WTC11 (cell line): ENCODE measurements at regions not wholly inside any gene's neighbourhood (a gene's known extent, or its start where the extent isn't known, plus 50 kb on each side); places are given as distances from the start of the nearest gene placed in this dataset.

Experiments
- ATAC-seq: fragments of 200-7000 bp; cut with Tn5 transposase; 2 replicates; pipeline ENCODE4 v1.10.0; 2021; ENCODE audit warnings: mild to moderate bottlenecking, moderate library complexity
- CTCF ChIA-PET: fragments of 300-600 bp; sonication (Branson Sonifier 250); formaldehyde crosslinking; loops from one replicate; lab custom pipeline; 2021; ENCODE audit warnings: antibody characterized with exemption; lab: Charles Lee
- POLR2A ChIA-PET: fragments of 350-600 bp; sonication (Branson Sonifier 250); formaldehyde crosslinking; loops from one replicate; lab custom pipeline; 2021; ENCODE audit warnings: antibody characterized with exemption; lab: Charles Lee
- DNase-seq: peaks from one replicate; pipeline ENCODE4 v3.0.0; 2021; ENCODE audit warnings: low spot score
- H3K27ac Mint-ChIP-seq: 2 replicates; pipeline ENCODE4 v1.8.0; 2021; ENCODE audit warnings: mixed read lengths
- H3K27me3 Mint-ChIP-seq: 2 replicates; pipeline ENCODE4 v1.8.0; 2021; ENCODE audit warnings: low read depth, mild to moderate bottlenecking, moderate library complexity, mixed read lengths
- H3K36me3 Mint-ChIP-seq: 2 replicates; pipeline ENCODE4 v1.8.0; 2021; ENCODE audit warnings: mixed read lengths
- H3K4me1 Mint-ChIP-seq: 2 replicates; pipeline ENCODE4 v1.8.0; 2022; ENCODE audit warnings: mixed read lengths
- H3K4me3 Mint-ChIP-seq: 2 replicates; pipeline ENCODE4 v1.8.0; 2021; ENCODE audit warnings: mild to moderate bottlenecking, moderate library complexity, mixed read lengths
- H3K9me3 Mint-ChIP-seq: 2 replicates; pipeline ENCODE4 v1.8.0; 2021; ENCODE audit warnings: mixed read lengths
- AR ChIP-seq: fragments of 250-450 bp; sonication (Bioruptor Pico); IDR thresholded peaks from 2 replicates; pipeline ENCODE4 v1.9.0; 2021; ENCODE audit warnings: mild to moderate bottlenecking
- ATF2 ChIP-seq: sonication (generic); formaldehyde crosslinking; IDR thresholded peaks from 2 replicates; pipeline ENCODE4 v1.8.1; 2022; ENCODE audit warnings: low read depth, missing genetic modification reagents, borderline replicate concordance
- CBFB ChIP-seq: sonication (generic); formaldehyde crosslinking; IDR thresholded peaks from 2 replicates; pipeline ENCODE4 v1.8.1; 2022; ENCODE audit warnings: mild to moderate bottlenecking, low read depth, missing genetic modification reagents
- GABPB1 ChIP-seq: sonication (generic); formaldehyde crosslinking; IDR thresholded peaks from 2 replicates; pipeline ENCODE4 v1.8.1; 2023; ENCODE audit warnings: mild to moderate bottlenecking, missing genetic modification reagents
- GRHL2 ChIP-seq: fragments of 250-450 bp; sonication (Bioruptor Pico); IDR thresholded peaks from 2 replicates; pipeline ENCODE4 v1.8.0; 2022; ENCODE audit warnings: mild to moderate bottlenecking, moderate library complexity; ENCODE audit not compliant: insufficient replicate concordance, severe bottlenecking
- HMGA2 ChIP-seq: fragments of 250-450 bp; sonication (Bioruptor Pico); IDR thresholded peaks from 2 replicates; pipeline ENCODE4 v1.4.0; 2021; ENCODE audit warnings: mild to moderate bottlenecking, moderate library complexity
- JAZF1 ChIP-seq: fragments of 250-450 bp; sonication (Bioruptor Pico); IDR thresholded peaks from 2 replicates; pipeline ENCODE4 v1.9.0; 2021; ENCODE audit warnings: moderate library complexity, mild to moderate bottlenecking, inconsistent platforms
- MLX ChIP-seq: sonication (generic); formaldehyde crosslinking; IDR thresholded peaks from 2 replicates; pipeline ENCODE4 v1.8.1; 2023; ENCODE audit warnings: mild to moderate bottlenecking, missing genetic modification reagents, moderate library complexity
- OVOL2 ChIP-seq: fragments of 250-450 bp; sonication (Bioruptor Pico); IDR thresholded peaks from 2 replicates; pipeline ENCODE4 v1.9.0; 2021; ENCODE audit warnings: mild to moderate bottlenecking, borderline replicate concordance
- RORB ChIP-seq: fragments of 250-450 bp; sonication (Bioruptor Pico); IDR thresholded peaks from 2 replicates; pipeline ENCODE4 v1.9.0; 2021; ENCODE audit warnings: mild to moderate bottlenecking
- SMAD3 ChIP-seq: sonication (generic); formaldehyde crosslinking; IDR thresholded peaks from 2 replicates; pipeline ENCODE4 v1.8.0; 2022; ENCODE audit warnings: missing genetic modification reagents, mild to moderate bottlenecking, borderline replicate concordance
- SMAD4 ChIP-seq: sonication (generic); formaldehyde crosslinking; IDR thresholded peaks from 2 replicates; pipeline ENCODE4 v1.8.0; 2022; ENCODE audit warnings: mild to moderate bottlenecking, missing genetic modification reagents
- STAT6 ChIP-seq: sonication (generic); formaldehyde crosslinking; conservative IDR thresholded peaks from 2 replicates; pipeline ENCODE4 v1.8.1; 2023; ENCODE audit warnings: mild to moderate bottlenecking, low read depth, missing genetic modification reagents, moderate library complexity
- TCF7 ChIP-seq: sonication (generic); formaldehyde crosslinking; IDR thresholded peaks from 2 replicates; pipeline ENCODE4 v1.8.0; 2022; ENCODE audit warnings: mild to moderate bottlenecking, low read depth, missing genetic modification reagents, moderate library complexity
- TP53 ChIP-seq: sonication (generic); formaldehyde crosslinking; IDR thresholded peaks from 2 replicates; pipeline ENCODE4 v1.8.1; 2023; ENCODE audit warnings: mild to moderate bottlenecking, missing genetic modification reagents
- ZBTB21 ChIP-seq: sonication (generic); formaldehyde crosslinking; IDR thresholded peaks from 2 replicates; pipeline ENCODE4 v1.8.1; 2023; ENCODE audit warnings: mild to moderate bottlenecking, missing genetic modification reagents, borderline replicate concordance
- ZMAT4 ChIP-seq: fragments of 250-450 bp; sonication (Bioruptor Pico); IDR thresholded peaks from 2 replicates; pipeline ENCODE4 v1.9.0; 2021; ENCODE audit warnings: mild to moderate bottlenecking
- ZNF232 ChIP-seq: sonication (generic); formaldehyde crosslinking; IDR thresholded peaks from 2 replicates; pipeline ENCODE4 v1.8.0; 2022; ENCODE audit warnings: mild to moderate bottlenecking, missing genetic modification reagents
- ZNF281 ChIP-seq: sonication (generic); formaldehyde crosslinking; IDR thresholded peaks from 2 replicates; pipeline ENCODE4 v1.8.0; 2023; ENCODE audit warnings: mild to moderate bottlenecking, missing genetic modification reagents
- ZNF317 ChIP-seq: sonication (generic); formaldehyde crosslinking; IDR thresholded peaks from 2 replicates; pipeline ENCODE4 v1.8.1; 2023; ENCODE audit warnings: low read depth, mild to moderate bottlenecking, moderate library complexity, missing genetic modification reagents, borderline replicate concordance
- ZNF396 ChIP-seq: fragments of 250-450 bp; sonication (Bioruptor Pico); IDR thresholded peaks from 2 replicates; pipeline ENCODE4 v1.8.0; 2021; ENCODE audit warnings: mild to moderate bottlenecking, moderate library complexity, borderline replicate concordance

GRCh38 chr6:77036400-77036799 lies 426.9 kb downstream of the HTR1B start:
- Mint-ChIP-seq H3K36me3 (peaks cover 14% of the 10 kb centered on the region), H3K9me3 (peaks cover 30% of the 10 kb centered on the region), H3K27ac (no peak overlapping the region), H3K27me3 (peaks cover 4% of the 10 kb centered on the region)
- ChIA-PET POLR2A (no interaction called here), CTCF (no interaction called here)
- no peak for DNase-seq
- TF ChIP-seq MLX (no peak), ZMAT4 (CRISPR knock-in tag) (no peak), ZNF232 (no peak), RORB (CRISPR knock-in tag) (no peak), ATF2 (CRISPR knock-in tag) (no peak), ZNF281 (no peak), ZNF317 (CRISPR knock-in tag) (no peak), SMAD3 (CRISPR knock-in tag) (no peak), GRHL2 (no peak), GABPB1 (CRISPR knock-in tag) (no peak), CBFB (CRISPR knock-in tag) (no peak)
- TF ChIP-seq, all 79 proteins: peak for 0
- Mint-ChIP-seq H3K4me3 (no peak overlapping the region), H3K4me1 (peaks cover 12% of the 10 kb centered on the region)
- no peak for ATAC-seq

GRCh38 chr6:77034161-77034560 lies 429.1 kb downstream of the HTR1B start:
- Mint-ChIP-seq H3K4me1 (peaks cover 12% of the 10 kb centered on the region), H3K27ac (peak overlapping the region; percentile 86; the same call in 1 of the 2 replicates)
- TF ChIP-seq STAT6 (CRISPR knock-in tag) = no peak
- TF ChIP-seq TP53 (CRISPR knock-in tag) = no peak
- TF ChIP-seq TCF7 (CRISPR knock-in tag) = no peak
- no peak for TF ChIP-seq ZNF281
- TF ChIP-seq ZBTB21 (CRISPR knock-in tag) = no peak
- no peak for TF ChIP-seq OVOL2 (CRISPR knock-in tag)
- no peak for TF ChIP-seq ZNF396
- TF ChIP-seq JAZF1 (CRISPR knock-in tag) = no peak
- TF ChIP-seq HMGA2 (CRISPR knock-in tag) = no peak
- no peak for TF ChIP-seq SMAD4 (CRISPR knock-in tag)
- TF ChIP-seq AR = no peak
- TF ChIP-seq, all 79 proteins: peak for 0
- no peak overlapping the region for H3K4me3 Mint-ChIP-seq
- peak; percentile 97 for ATAC-seq
- peak; percentile 37 for DNase-seq
- H3K9me3 Mint-ChIP-seq = peaks cover 27% of the 10 kb centered on the region
- CTCF ChIA-PET = no interaction called here
- H3K36me3 Mint-ChIP-seq = peaks cover 14% of the 10 kb centered on the region
- POLR2A ChIA-PET = no interaction called here
- H3K27me3 Mint-ChIP-seq = peaks cover 4% of the 10 kb centered on the region
